Fibroblast of lung (primary cell): ENCODE measurements at regions not wholly inside any gene's neighbourhood (a gene's known extent, or its start where the extent isn't known, plus 50 kb on each side); places are given as distances from the start of the nearest gene placed in this dataset.
A peak's percentile ranks its signal among the peaks of the same experiment; 100 is the strongest.

Source experiments
- DNase-seq, 2 donors: peaks; one replicate each; pipeline versions ENCODE4 v3.0.0 to v3.0.0-alpha.2; 2010; ENCODE audit warnings: low read depth in 2 of 2
- H2AFZ ChIP-seq: 2 replicates; pipeline ENCODE4 v1.5.1; 2012; ENCODE audit warnings: low read length, control low read depth, inconsistent platforms
- H3K27ac ChIP-seq: 2 replicates; pipeline ENCODE4 v1.5.1; 2011; ENCODE audit warnings: low read length, control low read depth; ENCODE audit not compliant: insufficient read depth
- H3K27me3 ChIP-seq: 2 replicates; pipeline ENCODE4 v1.5.1; 2011; ENCODE audit warnings: mild to moderate bottlenecking, low read length; ENCODE audit not compliant: control insufficient read depth, insufficient read depth
- H3K36me3 ChIP-seq: 2 replicates; pipeline ENCODE4 v1.5.1; 2011; ENCODE audit warnings: low read length; ENCODE audit not compliant: control insufficient read depth, insufficient read depth
- H3K4me1 ChIP-seq: 2 replicates; pipeline ENCODE4 v1.5.1; 2011; ENCODE audit warnings: low read length; ENCODE audit not compliant: control insufficient read depth, insufficient read depth; ENCODE audit errors: extremely low read depth
- H3K4me2 ChIP-seq: 2 replicates; pipeline ENCODE4 v1.5.1; 2011; ENCODE audit warnings: low read length, control low read depth; ENCODE audit not compliant: insufficient read depth; ENCODE audit errors: extremely low read depth
- H3K4me3 ChIP-seq, 4 experiments: fragments of 200-600 bp in 1 of 4; sonication (generic) in 1 of 4; replicated peaks in 1 of 4; 2 replicates each; pipeline ENCODE4 v1.5.1; 2011 to 2016; ENCODE audit warnings: low read length in 4 of 4, low read depth in 3 of 4, mild to moderate bottlenecking in 3 of 4, control low read depth in 2 of 4, inconsistent platforms in 1 of 4, mixed read lengths in 1 of 4; ENCODE audit not compliant: insufficient read depth in 1 of 4; ENCODE audit errors: control extremely low read depth in 1 of 4
- H3K79me2 ChIP-seq: 2 replicates; pipeline ENCODE4 v1.5.1; 2012; ENCODE audit warnings: mild to moderate bottlenecking, low read length, inconsistent platforms; ENCODE audit not compliant: control insufficient read depth, insufficient read depth
- H3K9ac ChIP-seq: 2 replicates; pipeline ENCODE4 v1.5.1; 2011; ENCODE audit warnings: mild to moderate bottlenecking, low read length, control low read depth; ENCODE audit not compliant: insufficient read depth
- H3K9me3 ChIP-seq: 2 replicates; pipeline ENCODE4 v1.5.1; 2012; ENCODE audit warnings: low read depth, low read length; ENCODE audit not compliant: control insufficient read depth, insufficient read depth
- H4K20me1 ChIP-seq: 2 replicates; pipeline ENCODE4 v1.5.1; 2011; ENCODE audit warnings: low read length; ENCODE audit not compliant: control insufficient read depth, insufficient read depth; ENCODE audit errors: extremely low read depth
- EZH2 ChIP-seq: IDR thresholded peaks from 2 replicates; pipeline ENCODE4 v1.5.1; 2012; ENCODE audit warnings: low read length, control low read depth, mild to moderate bottlenecking; ENCODE audit errors: missing control alignments
- TF ChIP-seq, protein P1 (sequence below), 2 donors: IDR thresholded peaks in 1 of 2; conservative IDR thresholded peaks in 1 of 2; 1 replicate in 1 of 2; 2 replicates in 1 of 2; pipeline ENCODE4 v1.5.1; 2011 to 2012; ENCODE audit warnings: low read length in 2 of 2, control low read depth in 1 of 2, inconsistent platforms in 1 of 2, low read depth in 1 of 2, mild to moderate bottlenecking in 1 of 2

DNA sequence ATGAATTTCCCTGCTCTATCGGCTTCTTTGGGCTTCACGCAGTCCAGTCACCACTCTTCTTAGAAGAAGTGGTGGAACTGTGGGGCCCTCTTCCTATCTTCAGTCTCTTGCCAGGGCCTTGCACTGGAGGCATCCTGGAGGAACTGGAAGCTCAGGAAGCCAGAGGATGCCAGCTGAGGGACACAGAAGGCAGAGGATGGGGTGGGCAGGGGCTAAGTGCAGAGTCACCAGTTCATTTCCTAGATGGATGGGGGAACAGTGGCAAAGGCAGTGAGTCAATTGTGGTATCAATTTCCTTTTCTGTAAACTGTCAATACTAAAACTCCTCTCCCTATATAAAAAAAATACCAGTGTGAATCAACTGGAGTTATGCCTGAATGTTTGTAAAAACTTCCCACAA lies 419.7 kb downstream of the KLF12 start:
- Histone ChIP-seq H3K4me2 (no peak overlapping the region), H3K4me3 (no peak overlapping the region), H4K20me1 (no peaks in the 10 kb centered on the region), H3K27me3 (no peaks in the 10 kb centered on the region), H3K27ac (no peak overlapping the region), H3K9me3 (no peaks in the 10 kb centered on the region), H3K79me2 (no peaks in the 10 kb centered on the region), H3K9ac (no peak overlapping the region), H3K4me1 (no peaks in the 10 kb centered on the region), H3K36me3 (peaks cover 2% of the 10 kb centered on the region), H2AFZ (no peak overlapping the region)
- no peak for TF ChIP-seq EZH2
- TF ChIP-seq, protein P1, sequence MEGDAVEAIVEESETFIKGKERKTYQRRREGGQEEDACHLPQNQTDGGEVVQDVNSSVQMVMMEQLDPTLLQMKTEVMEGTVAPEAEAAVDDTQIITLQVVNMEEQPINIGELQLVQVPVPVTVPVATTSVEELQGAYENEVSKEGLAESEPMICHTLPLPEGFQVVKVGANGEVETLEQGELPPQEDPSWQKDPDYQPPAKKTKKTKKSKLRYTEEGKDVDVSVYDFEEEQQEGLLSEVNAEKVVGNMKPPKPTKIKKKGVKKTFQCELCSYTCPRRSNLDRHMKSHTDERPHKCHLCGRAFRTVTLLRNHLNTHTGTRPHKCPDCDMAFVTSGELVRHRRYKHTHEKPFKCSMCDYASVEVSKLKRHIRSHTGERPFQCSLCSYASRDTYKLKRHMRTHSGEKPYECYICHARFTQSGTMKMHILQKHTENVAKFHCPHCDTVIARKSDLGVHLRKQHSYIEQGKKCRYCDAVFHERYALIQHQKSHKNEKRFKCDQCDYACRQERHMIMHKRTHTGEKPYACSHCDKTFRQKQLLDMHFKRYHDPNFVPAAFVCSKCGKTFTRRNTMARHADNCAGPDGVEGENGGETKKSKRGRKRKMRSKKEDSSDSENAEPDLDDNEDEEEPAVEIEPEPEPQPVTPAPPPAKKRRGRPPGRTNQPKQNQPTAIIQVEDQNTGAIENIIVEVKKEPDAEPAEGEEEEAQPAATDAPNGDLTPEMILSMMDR (conservative IDR thresholded peaks at IDR 0.05 in 1 of 2, IDR thresholded peaks at IDR 0.05 in 1 of 2; ENCODE audit: low read depth in 1 of 2, low read length in 2 of 2), result no peak
- no peak for DNase-seq

DNA sequence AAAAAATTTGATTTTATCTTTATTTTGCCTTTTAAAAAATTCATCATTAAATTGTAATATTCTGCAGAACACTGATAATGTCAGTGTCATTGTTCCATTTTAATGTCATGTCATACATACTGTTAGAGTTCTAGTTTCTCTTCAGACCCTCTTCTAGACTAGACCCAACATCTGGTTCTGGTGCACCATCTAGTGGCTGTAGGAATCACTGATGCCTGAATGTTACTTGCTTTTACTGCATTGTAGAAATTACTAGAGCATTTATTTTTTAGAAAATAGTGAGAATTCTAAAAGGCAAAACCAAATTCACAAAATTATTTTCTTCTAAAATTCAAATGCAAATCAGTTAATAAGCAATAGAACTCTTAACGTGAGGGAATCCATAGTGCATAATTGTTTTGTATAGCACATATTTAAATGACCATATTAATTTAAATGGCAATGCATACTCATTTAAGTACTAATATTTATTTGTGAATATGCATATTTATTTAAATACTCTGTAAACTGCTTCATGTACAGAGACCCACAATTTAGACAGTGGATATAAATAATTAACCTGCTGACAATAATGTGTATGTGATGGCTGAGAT lies 425.7 kb downstream of the KLF12 start:
- H3K9ac ChIP-seq, result no peak overlapping the region
- H2AFZ ChIP-seq, result no peak overlapping the region
- no peaks in the 10 kb centered on the region for H3K27me3 ChIP-seq
- peaks cover 2% of the 10 kb centered on the region for H3K36me3 ChIP-seq
- H3K4me1 ChIP-seq, result no peaks in the 10 kb centered on the region
- DNase-seq, result peak; percentile 58 to 80
- H3K27ac ChIP-seq, result no peak overlapping the region
- H4K20me1 ChIP-seq, result no peaks in the 10 kb centered on the region
- no peaks in the 10 kb centered on the region for H3K9me3 ChIP-seq
- no peak for TF ChIP-seq EZH2
- TF ChIP-seq, protein P1 (conservative IDR thresholded peaks at IDR 0.05 in 1 of 2, IDR thresholded peaks at IDR 0.05 in 1 of 2; ENCODE audit: low read depth in 1 of 2, low read length in 2 of 2), result peak; percentile 88 to 89
- no peak overlapping the region for H3K4me2 ChIP-seq
- H3K4me3 ChIP-seq, result no peak overlapping the region
- H3K79me2 ChIP-seq, result no peaks in the 10 kb centered on the region

DNA sequence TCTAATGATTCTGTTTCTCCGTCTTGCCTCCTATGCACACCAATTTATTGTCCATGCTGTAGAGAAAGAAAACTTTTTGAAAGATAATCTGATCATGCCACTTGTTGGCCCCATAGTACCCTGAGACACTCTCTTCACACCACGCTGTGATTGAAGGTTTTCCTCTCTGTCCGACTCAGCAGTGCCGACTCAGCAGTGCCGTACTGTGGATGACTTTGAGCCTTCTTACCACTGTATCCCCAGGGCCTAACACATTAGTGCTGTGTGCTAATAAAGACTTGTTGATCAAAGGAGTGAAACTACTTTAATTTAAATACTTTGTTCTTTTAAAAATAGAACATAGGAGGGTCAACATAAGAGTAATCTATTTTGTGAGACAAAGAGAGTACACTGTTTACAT lies 429.6 kb downstream of the KLF12 start:
- Histone ChIP-seq H3K27ac (no peak overlapping the region), H3K79me2 (no peaks in the 10 kb centered on the region), H3K9ac (no peak overlapping the region), H3K9me3 (no peaks in the 10 kb centered on the region), H4K20me1 (no peaks in the 10 kb centered on the region), H2AFZ (no peak overlapping the region), H3K36me3 (no peaks in the 10 kb centered on the region), H3K4me2 (no peak overlapping the region), H3K4me1 (no peaks in the 10 kb centered on the region), H3K4me3 (no peak overlapping the region), H3K27me3 (no peaks in the 10 kb centered on the region)
- TF ChIP-seq EZH2, result no peak
- TF ChIP-seq, protein P1 (conservative IDR thresholded peaks at IDR 0.05 in 1 of 2, IDR thresholded peaks at IDR 0.05 in 1 of 2; ENCODE audit: low read depth in 1 of 2, low read length in 2 of 2), result no peak
- no peak for DNase-seq
